ENCODE measurements at regions not wholly inside any gene's neighbourhood (a gene's known extent, or its start where the extent isn't known, plus 50 kb on each side); places are given as distances from the start of the nearest gene placed in this dataset.
"Not testable (repeated sequence)": the region's sequence is repeated elsewhere in the genome, so short reads cannot be mapped to it uniquely, and the experiment has no call there.

DNA sequence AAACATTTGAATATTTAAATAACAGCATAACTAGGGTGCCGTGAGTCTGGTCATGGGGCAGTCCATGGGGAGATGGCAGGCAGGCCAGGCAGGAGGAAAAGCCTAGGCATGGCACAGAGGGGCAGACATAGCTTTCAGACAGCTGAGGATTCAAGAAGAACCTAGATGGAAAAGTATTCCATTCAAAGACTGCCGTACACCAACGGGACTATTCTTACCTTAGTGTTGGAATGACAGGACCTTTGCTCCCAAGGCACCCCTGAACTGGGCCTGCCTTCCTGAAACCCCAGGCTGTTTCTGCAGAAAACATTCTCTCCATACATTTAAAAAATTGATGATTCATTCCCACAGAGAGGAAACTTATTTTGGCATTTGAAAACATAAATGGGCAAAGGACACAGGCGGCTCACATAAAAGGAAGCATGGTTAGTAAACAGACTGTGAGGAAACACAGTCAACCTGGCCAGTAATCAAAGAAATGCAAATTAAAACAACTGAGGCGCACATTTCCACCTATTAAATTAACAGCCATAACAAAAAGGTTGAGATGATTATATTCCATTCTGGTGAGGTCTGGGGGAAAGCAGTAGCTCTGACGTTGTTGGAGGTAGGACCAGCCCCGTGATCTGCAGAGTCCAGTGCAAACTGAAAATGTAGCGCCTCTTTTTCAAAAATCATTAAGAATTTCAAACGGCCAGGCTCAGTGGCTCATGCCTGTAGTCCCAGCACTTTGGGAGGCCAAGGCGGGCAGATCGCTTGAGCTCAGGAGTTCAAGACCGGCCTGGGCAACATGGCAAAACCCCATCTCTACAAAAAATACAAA is 71.3 kb upstream of the SMAD3 start:
- TF ChIP-seq, protein P1, sequence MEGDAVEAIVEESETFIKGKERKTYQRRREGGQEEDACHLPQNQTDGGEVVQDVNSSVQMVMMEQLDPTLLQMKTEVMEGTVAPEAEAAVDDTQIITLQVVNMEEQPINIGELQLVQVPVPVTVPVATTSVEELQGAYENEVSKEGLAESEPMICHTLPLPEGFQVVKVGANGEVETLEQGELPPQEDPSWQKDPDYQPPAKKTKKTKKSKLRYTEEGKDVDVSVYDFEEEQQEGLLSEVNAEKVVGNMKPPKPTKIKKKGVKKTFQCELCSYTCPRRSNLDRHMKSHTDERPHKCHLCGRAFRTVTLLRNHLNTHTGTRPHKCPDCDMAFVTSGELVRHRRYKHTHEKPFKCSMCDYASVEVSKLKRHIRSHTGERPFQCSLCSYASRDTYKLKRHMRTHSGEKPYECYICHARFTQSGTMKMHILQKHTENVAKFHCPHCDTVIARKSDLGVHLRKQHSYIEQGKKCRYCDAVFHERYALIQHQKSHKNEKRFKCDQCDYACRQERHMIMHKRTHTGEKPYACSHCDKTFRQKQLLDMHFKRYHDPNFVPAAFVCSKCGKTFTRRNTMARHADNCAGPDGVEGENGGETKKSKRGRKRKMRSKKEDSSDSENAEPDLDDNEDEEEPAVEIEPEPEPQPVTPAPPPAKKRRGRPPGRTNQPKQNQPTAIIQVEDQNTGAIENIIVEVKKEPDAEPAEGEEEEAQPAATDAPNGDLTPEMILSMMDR (IDR thresholded peaks at IDR 0.05; ENCODE audit: control insufficient read depth, insufficient read depth, low read depth, low read length, missing control alignments) = no peak
- no peak overlapping the region for H3K4me3 ChIP-seq (ENCODE audit: control insufficient read depth, low read depth, low read length)
- DNase-seq (ENCODE audit: low read depth) = no peak

DNA sequence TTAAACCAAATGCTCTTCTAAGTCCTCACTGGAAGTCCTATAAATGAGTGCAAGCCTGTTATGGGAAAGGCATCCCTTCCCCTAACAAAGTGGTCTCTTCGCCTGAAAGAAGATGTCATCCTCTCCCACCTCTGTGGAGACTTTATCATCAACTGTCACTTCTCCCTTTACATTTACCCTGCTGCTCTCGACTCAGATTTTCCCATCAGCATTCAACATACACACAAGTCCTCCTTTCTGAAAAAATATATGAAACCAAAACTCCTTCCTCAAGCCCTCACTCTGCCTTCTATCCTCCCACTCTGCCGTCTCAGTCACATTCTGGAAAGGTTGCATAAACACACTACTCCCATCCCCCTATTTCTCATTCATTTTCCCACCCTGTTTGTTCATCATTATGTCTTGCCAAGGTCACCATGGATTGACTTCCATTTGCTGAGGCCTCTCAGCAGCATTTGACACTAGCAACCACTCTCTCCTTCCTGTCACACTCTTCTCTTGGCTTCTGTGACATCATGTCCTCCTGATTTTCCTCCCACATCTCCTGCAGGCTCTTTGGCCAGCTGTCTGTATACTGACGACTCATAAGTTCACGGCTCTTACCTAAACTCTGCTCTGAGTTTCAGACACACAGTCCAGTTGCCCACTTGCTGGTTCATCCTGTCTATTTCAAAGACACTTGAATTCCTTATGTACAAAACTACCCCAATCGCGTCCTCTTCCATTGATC is 70.3 kb upstream of the SMAD3 start:
- TF ChIP-seq, protein P1 (IDR thresholded peaks at IDR 0.05; ENCODE audit: control insufficient read depth, insufficient read depth, low read depth, low read length, missing control alignments) = no peak
- DNase-seq (ENCODE audit: low read depth) = peak; percentile 34
- no peak overlapping the region for H3K4me3 ChIP-seq (ENCODE audit: control insufficient read depth, low read depth, low read length)

DNA sequence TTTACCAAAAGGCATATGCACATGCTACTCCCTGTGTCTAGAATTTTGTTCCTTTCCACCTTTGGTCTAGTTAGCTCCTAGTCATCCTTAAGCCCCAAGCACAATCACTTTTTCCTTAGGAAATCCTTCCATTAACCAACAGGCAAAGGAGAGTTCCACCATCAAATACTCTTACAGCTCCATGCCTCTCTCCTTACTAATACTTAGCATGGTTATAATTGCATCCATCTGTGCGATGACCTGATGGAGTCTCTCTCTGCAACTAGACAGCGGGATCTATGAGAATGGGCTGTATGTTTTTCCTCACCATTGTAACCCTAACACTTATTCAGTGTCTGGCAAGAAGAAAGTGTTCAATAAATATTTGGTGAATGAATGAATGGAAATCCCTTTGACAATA is 69.3 kb upstream of the SMAD3 start:
- DNase-seq (ENCODE audit: low read depth) = peak; percentile 34
- TF ChIP-seq, protein P1 (IDR thresholded peaks at IDR 0.05; ENCODE audit: control insufficient read depth, insufficient read depth, low read depth, low read length, missing control alignments) = no peak
- no peak overlapping the region for H3K4me3 ChIP-seq (ENCODE audit: control insufficient read depth, low read depth, low read length)

DNA sequence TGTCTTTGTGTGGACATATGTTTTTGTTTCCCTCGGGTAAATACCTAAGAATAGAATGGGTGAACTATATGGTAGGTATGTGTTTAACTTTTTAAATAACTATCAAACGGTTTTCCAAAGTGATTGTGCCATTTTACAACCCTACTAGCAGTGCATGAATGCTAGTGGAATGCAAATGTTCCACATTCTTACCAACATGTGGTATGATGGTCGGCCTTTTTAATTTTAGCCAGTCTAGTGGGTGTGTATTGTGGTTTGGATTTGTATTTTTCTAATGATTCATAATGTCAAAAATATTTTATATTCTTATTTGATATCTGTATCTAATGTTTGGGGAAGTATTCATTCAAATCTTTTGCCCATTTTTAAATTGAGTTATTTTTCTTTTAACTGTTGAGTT is 68.2 kb upstream of the SMAD3 start:
- TF ChIP-seq, protein P1 (IDR thresholded peaks at IDR 0.05; ENCODE audit: control insufficient read depth, insufficient read depth, low read depth, low read length, missing control alignments) = no peak
- no peak overlapping the region for H3K4me3 ChIP-seq (ENCODE audit: control insufficient read depth, low read depth, low read length)
- DNase-seq (ENCODE audit: low read depth) = peak; percentile 80

DNA sequence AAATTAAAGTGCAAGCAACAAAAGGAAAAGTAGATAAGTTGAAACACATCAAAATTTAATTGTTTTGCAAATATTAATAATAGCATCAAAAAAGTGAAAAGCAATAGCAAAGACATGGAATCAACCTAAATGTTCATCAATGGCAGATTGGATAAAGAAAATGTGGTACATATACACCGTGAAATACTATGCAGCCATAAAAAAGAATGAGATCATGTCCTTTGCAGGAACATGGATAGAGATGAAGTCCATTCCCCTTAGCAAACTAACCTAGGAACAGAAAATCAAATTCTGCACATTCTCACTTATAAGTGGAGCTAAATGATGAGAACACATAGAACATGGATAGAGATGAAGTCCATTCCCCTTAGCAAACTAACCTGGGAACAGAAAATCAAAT is 67.2 kb upstream of the SMAD3 start:
- not testable (repeated sequence) for DNase-seq (ENCODE audit: low read depth); H3K4me3 ChIP-seq (ENCODE audit: control insufficient read depth, low read depth, low read length)

DNA sequence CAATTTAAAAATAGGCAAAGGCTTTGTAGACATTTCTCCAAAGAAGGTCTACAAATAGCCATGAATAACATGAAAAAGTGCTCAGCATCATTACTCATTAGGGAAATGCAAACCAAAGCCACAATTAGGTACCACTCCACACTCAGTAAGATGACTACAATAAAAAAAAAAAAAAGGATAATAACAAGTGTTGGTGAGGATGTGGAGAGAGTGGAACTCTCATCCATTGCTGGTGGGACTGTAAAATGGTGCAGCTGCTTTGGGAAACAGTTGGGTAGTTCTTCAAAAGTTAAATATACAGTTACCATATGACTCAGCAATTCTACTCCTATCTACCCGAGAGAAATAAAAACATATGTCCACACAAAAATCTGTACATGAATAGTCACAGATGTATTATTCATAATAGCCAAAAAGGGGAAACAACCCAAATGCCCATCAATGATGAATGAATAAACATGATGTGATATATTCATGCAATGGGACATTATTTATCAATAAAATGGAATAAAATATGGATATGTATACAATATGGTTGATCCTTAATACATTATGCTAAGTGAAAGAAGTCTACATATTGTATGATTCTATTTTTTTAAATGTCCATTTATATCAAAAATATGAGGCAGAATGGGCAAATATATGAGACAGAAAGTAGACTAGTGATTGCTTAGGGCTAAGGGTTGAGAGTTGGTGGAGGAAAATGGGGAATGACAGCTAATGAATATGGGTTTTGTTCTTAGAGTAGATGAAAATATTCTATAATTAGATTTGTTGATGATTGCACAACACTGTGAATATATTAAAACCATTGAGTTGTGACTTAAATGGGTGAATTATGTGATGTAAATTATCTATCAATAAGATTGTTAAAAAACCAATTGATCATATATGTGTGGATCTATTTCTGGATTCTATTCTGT is 66.1 kb upstream of the SMAD3 start:
- no peak for DNase-seq (ENCODE audit: low read depth)
- H3K4me3 ChIP-seq (ENCODE audit: control insufficient read depth, low read depth, low read length) = no peak overlapping the region
- TF ChIP-seq, protein P1 (IDR thresholded peaks at IDR 0.05; ENCODE audit: control insufficient read depth, insufficient read depth, low read depth, low read length, missing control alignments) = no peak
